Ishikawa (cell line): ENCODE measurements at regions not wholly inside any gene's neighbourhood (a gene's known extent, or its start where the extent isn't known, plus 50 kb on each side); places are given as distances from the start of the nearest gene placed in this dataset.

ENCODE experiments used
- CEBPB ChIP-seq: IDR thresholded peaks from 2 replicates; pipeline ENCODE4 v1.6.1; 2012
- CREB1 ChIP-seq: IDR thresholded peaks from 2 replicates; pipeline ENCODE4 v1.6.1; 2012; ENCODE audit warnings: low read depth
- EGR1 ChIP-seq: IDR thresholded peaks from 2 replicates; pipeline ENCODE4 v1.6.1; 2012
- EP300 ChIP-seq: IDR thresholded peaks from 2 replicates; pipeline ENCODE4 v1.6.1; 2012; ENCODE audit warnings: borderline replicate concordance
- FOXM1 ChIP-seq: IDR thresholded peaks from 2 replicates; pipeline ENCODE4 v1.6.1; 2012; ENCODE audit warnings: low read depth, borderline replicate concordance
- MAX ChIP-seq: IDR thresholded peaks from 2 replicates; pipeline ENCODE4 v1.6.1; 2012
- NFIC ChIP-seq: IDR thresholded peaks from 2 replicates; pipeline ENCODE4 v1.6.1; 2012
- RAD21 ChIP-seq: IDR thresholded peaks from 2 replicates; pipeline ENCODE4 v1.6.1; 2012; ENCODE audit warnings: low read depth
- TAF1 ChIP-seq: IDR thresholded peaks from 2 replicates; pipeline ENCODE4 v1.6.1; 2012; ENCODE audit warnings: low read depth, mild to moderate bottlenecking
- TCF12 ChIP-seq: IDR thresholded peaks from 2 replicates; pipeline ENCODE4 v1.6.1; 2012; ENCODE audit warnings: low read depth
- TEAD4 ChIP-seq: IDR thresholded peaks from 2 replicates; pipeline ENCODE4 v1.6.1; 2012
- YY1 ChIP-seq: IDR thresholded peaks from 2 replicates; pipeline ENCODE4 v1.6.1; 2012; ENCODE audit warnings: low read depth
- ZBTB7A ChIP-seq: IDR thresholded peaks from 2 replicates; pipeline ENCODE4 v1.6.1; 2012; ENCODE audit warnings: low read depth
- TF ChIP-seq, protein P1 (sequence below): IDR thresholded peaks from 2 replicates; pipeline ENCODE4 v1.6.1; 2012; ENCODE audit warnings: low read depth, mild to moderate bottlenecking
- TF ChIP-seq, protein P2 (sequence below): IDR thresholded peaks from 2 replicates; pipeline ENCODE4 v1.6.1; 2012

- TF ChIP-seq CREB1: no peak
- TF ChIP-seq, protein P1, sequence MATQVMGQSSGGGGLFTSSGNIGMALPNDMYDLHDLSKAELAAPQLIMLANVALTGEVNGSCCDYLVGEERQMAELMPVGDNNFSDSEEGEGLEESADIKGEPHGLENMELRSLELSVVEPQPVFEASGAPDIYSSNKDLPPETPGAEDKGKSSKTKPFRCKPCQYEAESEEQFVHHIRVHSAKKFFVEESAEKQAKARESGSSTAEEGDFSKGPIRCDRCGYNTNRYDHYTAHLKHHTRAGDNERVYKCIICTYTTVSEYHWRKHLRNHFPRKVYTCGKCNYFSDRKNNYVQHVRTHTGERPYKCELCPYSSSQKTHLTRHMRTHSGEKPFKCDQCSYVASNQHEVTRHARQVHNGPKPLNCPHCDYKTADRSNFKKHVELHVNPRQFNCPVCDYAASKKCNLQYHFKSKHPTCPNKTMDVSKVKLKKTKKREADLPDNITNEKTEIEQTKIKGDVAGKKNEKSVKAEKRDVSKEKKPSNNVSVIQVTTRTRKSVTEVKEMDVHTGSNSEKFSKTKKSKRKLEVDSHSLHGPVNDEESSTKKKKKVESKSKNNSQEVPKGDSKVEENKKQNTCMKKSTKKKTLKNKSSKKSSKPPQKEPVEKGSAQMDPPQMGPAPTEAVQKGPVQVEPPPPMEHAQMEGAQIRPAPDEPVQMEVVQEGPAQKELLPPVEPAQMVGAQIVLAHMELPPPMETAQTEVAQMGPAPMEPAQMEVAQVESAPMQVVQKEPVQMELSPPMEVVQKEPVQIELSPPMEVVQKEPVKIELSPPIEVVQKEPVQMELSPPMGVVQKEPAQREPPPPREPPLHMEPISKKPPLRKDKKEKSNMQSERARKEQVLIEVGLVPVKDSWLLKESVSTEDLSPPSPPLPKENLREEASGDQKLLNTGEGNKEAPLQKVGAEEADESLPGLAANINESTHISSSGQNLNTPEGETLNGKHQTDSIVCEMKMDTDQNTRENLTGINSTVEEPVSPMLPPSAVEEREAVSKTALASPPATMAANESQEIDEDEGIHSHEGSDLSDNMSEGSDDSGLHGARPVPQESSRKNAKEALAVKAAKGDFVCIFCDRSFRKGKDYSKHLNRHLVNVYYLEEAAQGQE: no peak
- no peak for TF ChIP-seq TEAD4
- no peak for TF ChIP-seq EGR1
- no peak for TF ChIP-seq YY1
- no peak for TF ChIP-seq FOXM1
- no peak for TF ChIP-seq MAX
- no peak for TF ChIP-seq TAF1
- no peak for TF ChIP-seq NFIC
- no peak for TF ChIP-seq CEBPB
- TF ChIP-seq TCF12: no peak
- no peak for TF ChIP-seq ZBTB7A
- TF ChIP-seq RAD21: no peak
- TF ChIP-seq, protein P2, sequence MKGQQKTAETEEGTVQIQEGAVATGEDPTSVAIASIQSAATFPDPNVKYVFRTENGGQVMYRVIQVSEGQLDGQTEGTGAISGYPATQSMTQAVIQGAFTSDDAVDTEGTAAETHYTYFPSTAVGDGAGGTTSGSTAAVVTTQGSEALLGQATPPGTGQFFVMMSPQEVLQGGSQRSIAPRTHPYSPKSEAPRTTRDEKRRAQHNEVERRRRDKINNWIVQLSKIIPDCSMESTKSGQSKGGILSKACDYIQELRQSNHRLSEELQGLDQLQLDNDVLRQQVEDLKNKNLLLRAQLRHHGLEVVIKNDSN: no peak
- no peak for TF ChIP-seq EP300
These were observed 49.8 kb upstream of the FCN1 start for GRCh38 chr9:134967547-134967930.

DNA sequence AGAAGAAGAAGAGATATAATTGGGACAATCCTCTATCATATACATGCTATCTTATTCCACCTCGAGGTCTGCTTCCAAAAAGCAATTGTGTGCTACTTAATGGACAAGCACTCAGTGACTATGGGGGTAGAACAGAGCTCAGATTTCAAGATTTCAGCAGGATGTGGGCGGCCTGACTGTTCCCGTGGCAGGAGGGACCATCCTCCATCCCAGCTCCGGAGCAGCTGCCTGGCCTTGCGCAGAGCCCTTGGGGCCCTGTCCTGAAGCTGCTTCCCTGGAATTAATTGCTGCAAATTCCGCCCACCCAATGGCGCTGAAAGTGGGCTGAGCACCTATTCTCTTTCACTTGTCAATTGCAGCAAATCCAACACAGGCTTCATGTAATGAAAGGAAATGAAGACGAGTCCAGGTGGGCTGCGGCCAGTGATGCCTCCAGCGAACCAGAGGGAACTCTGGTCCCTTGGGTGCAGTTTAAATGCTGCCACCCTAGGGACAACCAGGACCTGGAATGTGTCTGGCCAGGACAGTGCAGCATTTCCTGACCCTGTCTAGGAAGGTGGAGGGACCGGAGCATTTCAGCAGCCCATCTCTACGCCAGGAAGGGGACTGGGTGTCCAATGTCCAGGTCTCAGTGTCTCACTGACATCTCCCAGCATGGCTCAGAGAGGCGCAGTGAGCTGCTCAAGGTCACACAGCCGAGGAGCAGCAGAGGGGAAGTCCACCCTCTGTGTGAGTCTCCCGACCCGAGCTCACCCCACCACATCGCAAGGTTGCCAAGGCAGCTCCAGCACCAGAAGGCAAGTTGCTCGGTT is 50.5 kb upstream of the FCN1 start:
- TF ChIP-seq, protein P1: no peak
- TF ChIP-seq CEBPB: no peak
- TF ChIP-seq TAF1: no peak

- TF ChIP-seq EGR1: no peak
- TF ChIP-seq, protein P2: no peak
- no peak for TF ChIP-seq EP300
- no peak for TF ChIP-seq FOXM1
- no peak for TF ChIP-seq TEAD4
- TF ChIP-seq MAX: no peak
- no peak for TF ChIP-seq YY1
- no peak for TF ChIP-seq TAF1
- TF ChIP-seq, protein P1: no peak
These were observed 51.0 kb upstream of the FCN1 start for GRCh38 chr9:134968823-134969090.

- no peak for TF ChIP-seq TCF12
- TF ChIP-seq, protein P1: no peak
- TF ChIP-seq EGR1: no peak
- no peak for TF ChIP-seq RAD21
- TF ChIP-seq, protein P2: no peak
- no peak for TF ChIP-seq EP300
- TF ChIP-seq ZBTB7A: no peak
- no peak for TF ChIP-seq MAX
- no peak for TF ChIP-seq TAF1
- no peak for TF ChIP-seq CREB1
- no peak for TF ChIP-seq CEBPB
- no peak for TF ChIP-seq FOXM1
- no peak for TF ChIP-seq YY1
- TF ChIP-seq TEAD4: no peak
These were observed 51.7 kb upstream of the FCN1 start for GRCh38 chr9:134969156-134970045.
